B cell (primary cell): ENCODE measurements at regions not wholly inside any gene's neighbourhood (a gene's known extent, or its start where the extent isn't known, plus 50 kb on each side); places are given as distances from the start of the nearest gene placed in this dataset.

Source experiments
- ATAC-seq: fragments of 200-7000 bp; cut with Tn5 transposase; one replicate; pipeline ENCODE4 v1.10.0; 2021; ENCODE audit warnings: low read depth, mild to moderate bottlenecking, moderate number of reproducible peaks, moderate library complexity
- CTCF ChIA-PET: fragments of 350-600 bp; sonication (Branson Sonifier 250); formaldehyde crosslinking; loops from one replicate; lab custom pipeline; 2021; ENCODE audit warnings: antibody characterized with exemption, inconsistent platforms; lab: Charles Lee
- POLR2A ChIA-PET: fragments of 350-600 bp; sonication (Branson Sonifier 250); formaldehyde crosslinking; loops from one replicate; lab custom pipeline; 2021; ENCODE audit warnings: antibody characterized with exemption; lab: Charles Lee
- DNase-seq: peaks from one replicate; pipeline ENCODE4 v3.0.0; 2013
- H2AFZ ChIP-seq: 2 replicates; pipeline ENCODE4 v1.6.1; 2012; ENCODE audit warnings: mild to moderate bottlenecking, low read depth, low read length; ENCODE audit not compliant: insufficient read depth, poor library complexity, severe bottlenecking
- H3K27ac ChIP-seq, 2 donors: 1 replicate in 1 of 2; 2 replicates in 1 of 2; pipeline ENCODE4 v1.5.1; 2012 to 2013; ENCODE audit warnings: low read length in 2 of 2, mild to moderate bottlenecking in 2 of 2, moderate library complexity in 1 of 2
- H3K27me3 ChIP-seq, 4 experiments: fragments of 200-600 bp in 1 of 4; sonication (generic) in 1 of 4; replicated peaks in 1 of 4; 1 replicate in 2 of 4; 2 replicates in 2 of 4; pipeline versions ENCODE4 v1.6.1 to v1.7.0; 2013 to 2016; ENCODE audit warnings: low read length in 3 of 4, mild to moderate bottlenecking in 2 of 4, mixed read lengths in 1 of 4, moderate library complexity in 1 of 4; ENCODE audit not compliant: insufficient read depth in 4 of 4, control insufficient read depth in 3 of 4; ENCODE audit errors: control extremely low read depth in 1 of 4
- H3K36me3 ChIP-seq, 2 experiments: replicated peaks in 1 of 2; 1 replicate in 1 of 2; 2 replicates in 1 of 2; pipeline versions ENCODE4 v1.6.1 to v1.7.1; 2013; ENCODE audit warnings: low read length in 1 of 2; ENCODE audit not compliant: insufficient read depth in 2 of 2, control insufficient read depth in 1 of 2; ENCODE audit errors: control extremely low read depth in 1 of 2, extremely low read depth in 1 of 2
- H3K4me1 ChIP-seq, 2 donors: fragments of 200-600 bp in 1 of 2; sonication (generic) in 1 of 2; 1 replicate in 1 of 2; 2 replicates in 1 of 2; pipeline versions ENCODE4 v1.5.1 to v1.6.1; 2013 to 2017; ENCODE audit warnings: low read length in 2 of 2; ENCODE audit not compliant: control insufficient read depth in 2 of 2, insufficient read depth in 2 of 2
- H3K4me2 ChIP-seq: replicated peaks from 2 replicates; pipeline ENCODE3; 2012; ENCODE audit warnings: mild to moderate bottlenecking, low read depth, low read length; ENCODE audit not compliant: poor library complexity, severe bottlenecking
- H3K4me3 ChIP-seq, 5 experiments: fragments of 200-600 bp in 1 of 5; sonication (generic) in 1 of 5; 1 replicate in 3 of 5; 2 replicates in 2 of 5; pipeline versions ENCODE4 v1.5.1 to v1.7.0; 2011 to 2016; ENCODE audit warnings: low read length in 4 of 5, mild to moderate bottlenecking in 4 of 5, low read depth in 2 of 5, control low read depth in 1 of 5, moderate library complexity in 1 of 5; ENCODE audit not compliant: insufficient read depth in 1 of 5; ENCODE audit errors: control extremely low read depth in 1 of 5, extremely low read depth in 1 of 5
- H3K79me2 ChIP-seq: fragments of 200-600 bp; sonication (generic); one replicate; pipeline ENCODE4 v1.6.0; 2016; ENCODE audit warnings: low read length; ENCODE audit not compliant: control insufficient read depth, insufficient read depth
- H3K9ac ChIP-seq: fragments of 200-600 bp; sonication (generic); 2 replicates; pipeline ENCODE4 v1.6.1; 2017; ENCODE audit warnings: mild to moderate bottlenecking, low read length, moderate library complexity
- H3K9me3 ChIP-seq, 3 donors: one replicate each; pipeline versions ENCODE4 v1.6.1 to v1.7.1; 2013; ENCODE audit warnings: low read length in 2 of 3; ENCODE audit not compliant: control insufficient read depth in 2 of 3, insufficient read depth in 1 of 3; ENCODE audit errors: control extremely low read depth in 1 of 3
- H4K20me1 ChIP-seq: 2 replicates; pipeline ENCODE4 v1.6.0; 2012; ENCODE audit warnings: mild to moderate bottlenecking, low read length; ENCODE audit not compliant: insufficient read depth, control insufficient read depth, poor library complexity, severe bottlenecking
- H3K27ac Mint-ChIP-seq: one replicate; pipeline ENCODE4 v1.8.0; 2021; ENCODE audit warnings: mixed read lengths
- H3K27me3 Mint-ChIP-seq: one replicate; pipeline ENCODE4 v1.8.0; 2021; ENCODE audit warnings: mixed read lengths
- H3K4me1 Mint-ChIP-seq: one replicate; pipeline ENCODE4 v1.8.0; 2021; ENCODE audit warnings: mixed read lengths
- H3K4me3 Mint-ChIP-seq: one replicate; pipeline ENCODE4 v1.8.0; 2021; ENCODE audit warnings: mixed read lengths
- H3K9me3 Mint-ChIP-seq: one replicate; pipeline ENCODE4 v1.8.0; 2022; ENCODE audit warnings: mixed read lengths; ENCODE audit not compliant: insufficient read depth
- EZH2 ChIP-seq: IDR thresholded peaks from 2 replicates; pipeline ENCODE4 v1.6.1; 2012; ENCODE audit warnings: borderline replicate concordance, low read depth, mild to moderate bottlenecking, moderate library complexity, low read length; ENCODE audit not compliant: insufficient read depth, poor library complexity, severe bottlenecking
- WGBS: methylation state at CpG from one replicate; pipeline ENCODE4 v1.1.5; 2013; ENCODE audit warnings: missing lambda C conversion rate; ENCODE audit not compliant: insufficient coverage; 5-methylcytosine and 5-hydroxymethylcytosine counted together
- intact Hi-C: fragments of 100-400 bp; cut with micrococcal nuclease; formaldehyde crosslinking; loops from one replicate; pipeline ENCODE4 v1.10.0; 2022
- TF ChIP-seq, protein P1 (sequence below): fragments of 200-600 bp; IDR thresholded peaks from one replicate; pipeline ENCODE4 v1.8.0; 2022; ENCODE audit warnings: antibody characterized with exemption, mild to moderate bottlenecking

DNA sequence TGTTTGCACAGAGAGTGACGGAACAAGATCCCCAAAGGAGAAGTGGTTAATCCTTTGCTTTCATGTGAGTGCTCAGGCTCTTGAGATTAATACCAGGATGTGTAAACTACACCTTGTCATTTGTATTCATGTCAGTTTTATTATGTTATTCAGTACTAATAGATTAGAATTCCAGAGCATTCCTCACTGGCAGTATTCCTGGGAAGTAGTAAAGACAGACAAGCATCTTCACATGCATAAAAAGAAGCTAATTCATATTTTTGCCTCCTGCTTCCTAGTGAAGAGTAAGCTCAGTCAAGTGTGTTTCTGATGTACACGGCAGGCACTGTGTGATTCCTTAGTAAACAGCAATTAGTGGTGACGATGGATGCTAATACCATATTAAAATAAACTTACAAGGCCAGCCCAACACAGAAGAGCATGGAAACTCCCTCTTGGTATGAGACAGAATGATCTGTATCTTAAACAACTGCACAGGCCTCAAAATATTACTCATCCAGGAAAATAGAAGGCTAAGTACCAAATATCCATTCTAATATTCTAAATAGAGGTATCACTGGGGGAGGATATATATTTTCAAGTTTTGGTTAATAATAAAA is 336.8 kb upstream of the MCTP2 start:
- no peaks in the 10 kb centered on the region for H3K4me1 Mint-ChIP-seq
- DNase-seq (no peak), ATAC-seq (no peak)
- Histone ChIP-seq H3K27ac (no peak overlapping the region), H4K20me1 (no peaks in the 10 kb centered on the region), H3K9me3 (no peaks in the 10 kb centered on the region), H2AFZ (no peak overlapping the region), H3K4me2 (no peak overlapping the region), H3K4me1 (no peaks in the 10 kb centered on the region), H3K27me3 (no peaks in the 10 kb centered on the region), H3K36me3 (no peaks in the 10 kb centered on the region), H3K9ac (no peak overlapping the region), H3K79me2 (no peaks in the 10 kb centered on the region), H3K4me3 (no peak overlapping the region)
- no peak overlapping the region for H3K4me3 Mint-ChIP-seq
- TF ChIP-seq EZH2 = no peak
- TF ChIP-seq, protein P1, sequence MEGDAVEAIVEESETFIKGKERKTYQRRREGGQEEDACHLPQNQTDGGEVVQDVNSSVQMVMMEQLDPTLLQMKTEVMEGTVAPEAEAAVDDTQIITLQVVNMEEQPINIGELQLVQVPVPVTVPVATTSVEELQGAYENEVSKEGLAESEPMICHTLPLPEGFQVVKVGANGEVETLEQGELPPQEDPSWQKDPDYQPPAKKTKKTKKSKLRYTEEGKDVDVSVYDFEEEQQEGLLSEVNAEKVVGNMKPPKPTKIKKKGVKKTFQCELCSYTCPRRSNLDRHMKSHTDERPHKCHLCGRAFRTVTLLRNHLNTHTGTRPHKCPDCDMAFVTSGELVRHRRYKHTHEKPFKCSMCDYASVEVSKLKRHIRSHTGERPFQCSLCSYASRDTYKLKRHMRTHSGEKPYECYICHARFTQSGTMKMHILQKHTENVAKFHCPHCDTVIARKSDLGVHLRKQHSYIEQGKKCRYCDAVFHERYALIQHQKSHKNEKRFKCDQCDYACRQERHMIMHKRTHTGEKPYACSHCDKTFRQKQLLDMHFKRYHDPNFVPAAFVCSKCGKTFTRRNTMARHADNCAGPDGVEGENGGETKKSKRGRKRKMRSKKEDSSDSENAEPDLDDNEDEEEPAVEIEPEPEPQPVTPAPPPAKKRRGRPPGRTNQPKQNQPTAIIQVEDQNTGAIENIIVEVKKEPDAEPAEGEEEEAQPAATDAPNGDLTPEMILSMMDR = no peak
- no peaks in the 10 kb centered on the region for H3K27me3 Mint-ChIP-seq
- POLR2A ChIA-PET = no interaction called here
- intact Hi-C loops = no loop called here
- H3K9me3 Mint-ChIP-seq = no peaks in the 10 kb centered on the region
- no CpG with 5 or more reads among the region's 3 CpGs for WGBS
- no peak overlapping the region for H3K27ac Mint-ChIP-seq
- CTCF ChIA-PET = no interaction called here

DNA sequence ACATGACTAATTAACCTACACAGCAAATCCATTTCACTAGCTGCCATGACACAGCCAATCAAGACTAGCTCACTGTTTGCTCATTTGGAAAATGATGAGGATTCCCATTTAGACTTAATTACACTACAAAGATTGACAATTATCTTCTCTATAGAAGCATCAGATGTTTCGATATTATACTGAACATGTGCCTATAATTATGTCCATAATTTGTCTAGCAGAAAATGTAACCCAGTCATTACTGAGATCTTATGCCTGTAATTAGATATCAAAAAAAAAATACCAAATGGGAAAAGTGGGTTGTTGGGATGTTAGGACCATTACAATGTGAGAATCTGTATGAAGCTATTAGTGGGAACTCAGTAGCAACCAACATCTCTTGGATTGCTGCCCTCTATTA is 344.2 kb upstream of the MCTP2 start:
- no CpG with 5 or more reads among the region's 1 CpG for WGBS
- Histone ChIP-seq H3K36me3 (no peaks in the 10 kb centered on the region), H3K9ac (no peak overlapping the region), H3K4me1 (no peaks in the 10 kb centered on the region), H2AFZ (no peak overlapping the region), H3K27me3 (no peaks in the 10 kb centered on the region), H3K4me2 (no peak overlapping the region), H3K27ac (no peak overlapping the region), H3K79me2 (no peaks in the 10 kb centered on the region), H4K20me1 (no peaks in the 10 kb centered on the region), H3K9me3 (no peaks in the 10 kb centered on the region), H3K4me3 (no peak overlapping the region)
- Mint-ChIP-seq H3K4me1 (no peaks in the 10 kb centered on the region), H3K27me3 (no peaks in the 10 kb centered on the region), H3K27ac (no peak overlapping the region), H3K4me3 (no peak overlapping the region), H3K9me3 (no peaks in the 10 kb centered on the region)
- ATAC-seq (no peak), DNase-seq (no peak)
- ChIA-PET POLR2A (no interaction called here), CTCF (no interaction called here)
- intact Hi-C loops = no loop called here
- TF ChIP-seq, protein P1 = no peak
- no peak for TF ChIP-seq EZH2
